GM12872 (cell line): ENCODE measurements at regions not wholly inside any gene's neighbourhood (a gene's known extent, or its start where the extent isn't known, plus 50 kb on each side); places are given as distances from the start of the nearest gene placed in this dataset.

Experiments
- CTCF ChIP-seq: IDR thresholded peaks from 3 replicates; pipeline ENCODE4 v1.5.1; 2011; ENCODE audit warnings: low read depth, mild to moderate bottlenecking, low read length, moderate library complexity; ENCODE audit not compliant: insufficient read depth

- no peak for TF ChIP-seq CTCF
These were observed 154.1 kb upstream of the PRDM9 start for GRCh38 chr5:23353286-23353685.

GRCh38 chr5:23352446-23352845 is 155.0 kb upstream of the PRDM9 start:
- TF ChIP-seq CTCF = no peak

- no peak for TF ChIP-seq CTCF
These were observed 164.3 kb upstream of the PRDM9 start for GRCh38 chr5:23343121-23343520.

GRCh38 chr5:23332650-23333251 is 174.7 kb upstream of the PRDM9 start:
- TF ChIP-seq CTCF = no peak

- no peak for TF ChIP-seq CTCF
These were observed 176.7 kb upstream of the PRDM9 start for GRCh38 chr5:23330726-23331125.

GRCh38 chr5:23319901-23320300 is 187.5 kb upstream of the PRDM9 start:
- TF ChIP-seq CTCF = no peak

- TF ChIP-seq CTCF = no peak
These were observed 188.4 kb upstream of the PRDM9 start for GRCh38 chr5:23318960-23319359.
